ENCODE measurements at regions not wholly inside any gene's neighbourhood (a gene's known extent, or its start where the extent isn't known, plus 50 kb on each side); places are given as distances from the start of the nearest gene placed in this dataset.

- DNase-seq (ENCODE audit: low spot score), result no peak
Observed at GRCh38 chr1:105838071-105838470, 1218.4 kb upstream of the PRMT6 start.

GRCh38 chr1:105865546-105865945 is 1190.9 kb upstream of the PRMT6 start:
- DNase-seq (ENCODE audit: low spot score), result no peak

GRCh38 chr1:105872817-105873216 is 1183.7 kb upstream of the PRMT6 start:
- DNase-seq (ENCODE audit: low spot score), result no peak

- no peak for DNase-seq (ENCODE audit: low spot score)
Observed at GRCh38 chr1:105874621-105875020, 1181.9 kb upstream of the PRMT6 start.

GRCh38 chr1:105886309-105886708 is 1170.2 kb upstream of the PRMT6 start:
- DNase-seq (ENCODE audit: low spot score), result no peak

- no peak for DNase-seq (ENCODE audit: low spot score)
Observed at GRCh38 chr1:105891308-105891707, 1165.2 kb upstream of the PRMT6 start.

- DNase-seq (ENCODE audit: low spot score), result no peak
Observed at GRCh38 chr1:105894006-105894405, 1162.5 kb upstream of the PRMT6 start.

GRCh38 chr1:105909811-105910210 is 1146.7 kb upstream of the PRMT6 start:
- DNase-seq (ENCODE audit: low spot score), result no peak

GRCh38 chr1:105914403-105914802 is 1142.1 kb upstream of the PRMT6 start:
- no peak for DNase-seq (ENCODE audit: low spot score)

- no peak for DNase-seq (ENCODE audit: low spot score)
Observed at GRCh38 chr1:105934806-105935205, 1121.7 kb upstream of the PRMT6 start.

- no peak for DNase-seq (ENCODE audit: low spot score)
Observed at GRCh38 chr1:105964879-105965278, 1091.6 kb upstream of the PRMT6 start.

- DNase-seq (ENCODE audit: low spot score), result no peak
Observed at GRCh38 chr1:105997516-105997915, 1059.0 kb upstream of the PRMT6 start.

- no peak for DNase-seq (ENCODE audit: low spot score)
Observed at GRCh38 chr1:106022312-106022902, 1034.1 kb upstream of the PRMT6 start.

GRCh38 chr1:106027871-106028270 is 1028.6 kb upstream of the PRMT6 start:
- no peak for DNase-seq (ENCODE audit: low spot score)

- DNase-seq (ENCODE audit: low spot score), result no peak
Observed at GRCh38 chr1:106037526-106037925, 1018.9 kb upstream of the PRMT6 start.

- DNase-seq (ENCODE audit: low spot score), result no peak
Observed at GRCh38 chr1:106038260-106038659, 1018.2 kb upstream of the PRMT6 start.

- DNase-seq (ENCODE audit: low spot score), result no peak
Observed at GRCh38 chr1:106043971-106044370, 1012.5 kb upstream of the PRMT6 start.

GRCh38 chr1:106047210-106047609 is 1009.3 kb upstream of the PRMT6 start:
- no peak for DNase-seq (ENCODE audit: low spot score)

GRCh38 chr1:106049595-106049994 is 1006.9 kb upstream of the PRMT6 start:
- DNase-seq (ENCODE audit: low spot score), result no peak

- no peak for DNase-seq (ENCODE audit: low spot score)
Observed at GRCh38 chr1:106055855-106056254, 1000.6 kb upstream of the PRMT6 start.

- DNase-seq (ENCODE audit: low spot score), result no peak
Observed at GRCh38 chr1:106061586-106062495, 994.6 kb upstream of the PRMT6 start.

- DNase-seq (ENCODE audit: low spot score), result no peak
Observed at GRCh38 chr1:106063510-106063909, 993.0 kb upstream of the PRMT6 start.

GRCh38 chr1:106072909-106073600 is 983.4 kb upstream of the PRMT6 start:
- DNase-seq (ENCODE audit: low spot score), result no peak

Measured in AG08395 (cell line).